Activated naive CD4-positive, alpha-beta T cell treated with anti-CD3 and anti-CD28 coated beads, Interleukin-2, amount 50 U/mL, for 72 hours (primary cell): ENCODE measurements at regions not wholly inside any gene's neighbourhood (a gene's known extent, or its start where the extent isn't known, plus 50 kb on each side); places are given as distances from the start of the nearest gene placed in this dataset.

Source experiments
- ATAC-seq, 2 donors: fragments of 150-1000 bp; cut with Tn5 transposase; 2 replicates each; pipeline ENCODE4 v1.10.0; 2021; ENCODE audit warnings: mild to moderate bottlenecking in 2 of 2, moderate library complexity in 2 of 2
- DNase-seq, 2 donors: peaks; one replicate each; pipeline ENCODE4 v3.0.0; 2021 to 2022; ENCODE audit warnings: low spot score in 2 of 2
- H3K27ac Mint-ChIP-seq, 2 donors: one replicate each; pipeline ENCODE4 v1.8.0; 2022; ENCODE audit warnings: mild to moderate bottlenecking in 2 of 2, mixed read lengths in 2 of 2
- H3K36me3 Mint-ChIP-seq, 2 donors: one replicate each; pipeline ENCODE4 v1.8.0; 2022; ENCODE audit warnings: mixed read lengths in 2 of 2
- H3K9me3 Mint-ChIP-seq, 2 donors: one replicate each; pipeline ENCODE4 v1.8.0; 2022; ENCODE audit warnings: mixed read lengths in 2 of 2

GRCh38 chr5:99928490-99928889 lies 606.7 kb upstream of the FAM174A start:
- Mint-ChIP-seq H3K9me3 (no peaks in the 10 kb centered on the region), H3K36me3 (no peaks in the 10 kb centered on the region), H3K27ac (no peak overlapping the region)
- no peak for ATAC-seq
- DNase-seq, result no peak

- no peak overlapping the region for H3K27ac Mint-ChIP-seq
- DNase-seq (no peak), ATAC-seq (no peak)
- H3K9me3 Mint-ChIP-seq, result no peaks in the 10 kb centered on the region
- no peaks in the 10 kb centered on the region for H3K36me3 Mint-ChIP-seq
Observed at GRCh38 chr5:99926463-99926862, 608.7 kb upstream of the FAM174A start.

- DNase-seq (no peak), ATAC-seq (no peak)
- Mint-ChIP-seq H3K36me3 (no peaks in the 10 kb centered on the region), H3K27ac (no peak overlapping the region), H3K9me3 (no peaks in the 10 kb centered on the region)
Observed at GRCh38 chr5:99922386-99922785, 612.8 kb upstream of the FAM174A start.

- no peak for DNase-seq
- Mint-ChIP-seq H3K9me3 (peaks cover 3 to 11% of the 10 kb centered on the region in 2 donors), H3K27ac (no peak overlapping the region), H3K36me3 (no peaks in the 10 kb centered on the region)
- ATAC-seq, result no peak
Observed at GRCh38 chr5:99911971-99912370, 623.2 kb upstream of the FAM174A start.

GRCh38 chr5:99906776-99907175 lies 628.4 kb upstream of the FAM174A start:
- Mint-ChIP-seq H3K27ac (no peak overlapping the region), H3K36me3 (no peaks in the 10 kb centered on the region), H3K9me3 (peaks cover 7 to 15% of the 10 kb centered on the region in 2 donors)
- ATAC-seq, result no peak
- no peak for DNase-seq

- ATAC-seq (no peak), DNase-seq (no peak)
- H3K27ac Mint-ChIP-seq, result no peak overlapping the region
- no peaks in the 10 kb centered on the region for H3K36me3 Mint-ChIP-seq
- peaks cover 8% of the 10 kb centered on the region in 2 donors for H3K9me3 Mint-ChIP-seq
Observed at GRCh38 chr5:99901972-99902371, 633.2 kb upstream of the FAM174A start.

- H3K36me3 Mint-ChIP-seq, result no peaks in the 10 kb centered on the region
- peaks cover 8% of the 10 kb centered on the region in 2 donors for H3K9me3 Mint-ChIP-seq
- DNase-seq (no peak), ATAC-seq (no peak)
- H3K27ac Mint-ChIP-seq, result no peak overlapping the region
Observed at GRCh38 chr5:99900302-99900852, 634.8 kb upstream of the FAM174A start.

GRCh38 chr5:99879791-99880511 lies 655.2 kb upstream of the FAM174A start:
- peaks cover 0 to 4% of the 10 kb centered on the region in 2 donors for H3K9me3 Mint-ChIP-seq
- ATAC-seq (no peak), DNase-seq (no peak)
- no peak overlapping the region for H3K27ac Mint-ChIP-seq
- H3K36me3 Mint-ChIP-seq, result no peaks in the 10 kb centered on the region

GRCh38 chr5:99878830-99879229 lies 656.3 kb upstream of the FAM174A start:
- DNase-seq (no peak), ATAC-seq (no peak)
- no peak overlapping the region for H3K27ac Mint-ChIP-seq
- no peaks in the 10 kb centered on the region for H3K36me3 Mint-ChIP-seq
- H3K9me3 Mint-ChIP-seq, result peaks cover 0 to 4% of the 10 kb centered on the region in 2 donors

GRCh38 chr5:99866740-99867139 lies 668.4 kb upstream of the FAM174A start:
- Mint-ChIP-seq H3K36me3 (no peaks in the 10 kb centered on the region), H3K27ac (no peak overlapping the region), H3K9me3 (peaks cover 11 to 16% of the 10 kb centered on the region in 2 donors)
- DNase-seq (no peak), ATAC-seq (peak; percentile 20 to 75)

GRCh38 chr5:99865159-99865558 lies 670.0 kb upstream of the FAM174A start:
- ATAC-seq (no peak), DNase-seq (no peak)
- H3K36me3 Mint-ChIP-seq, result no peaks in the 10 kb centered on the region
- H3K9me3 Mint-ChIP-seq, result peaks cover 10 to 16% of the 10 kb centered on the region in 2 donors
- no peak overlapping the region for H3K27ac Mint-ChIP-seq

GRCh38 chr5:99835791-99836190 lies 699.4 kb upstream of the FAM174A start:
- Mint-ChIP-seq H3K9me3 (peaks cover 4 to 7% of the 10 kb centered on the region in 2 donors), H3K36me3 (no peaks in the 10 kb centered on the region), H3K27ac (no peak overlapping the region)
- no peak for ATAC-seq
- no peak for DNase-seq

- Mint-ChIP-seq H3K36me3 (no peaks in the 10 kb centered on the region), H3K9me3 (no peaks in the 10 kb centered on the region)
- no peak for DNase-seq
Observed at GRCh38 chr5:99827136-99827535, 708.0 kb upstream of the FAM174A start.

GRCh38 chr5:99817796-99818195 lies 717.4 kb upstream of the FAM174A start:
- no peak for DNase-seq
- ATAC-seq, result no peak
- Mint-ChIP-seq H3K9me3 (peaks cover 3 to 5% of the 10 kb centered on the region in 2 donors), H3K27ac (no peak overlapping the region), H3K36me3 (no peaks in the 10 kb centered on the region)

More at GRCh38 chr5:99827136-99827535, 708.0 kb upstream of the FAM174A start:
- ATAC-seq, result no peak
- no peak overlapping the region for H3K27ac Mint-ChIP-seq

GRCh38 chr5:99814321-99815063 lies 720.7 kb upstream of the FAM174A start:
- ATAC-seq (no peak), DNase-seq (no peak)
- Mint-ChIP-seq H3K9me3 (peaks cover 0 to 3% of the 10 kb centered on the region in 2 donors), H3K27ac (no peak overlapping the region), H3K36me3 (no peaks in the 10 kb centered on the region)

GRCh38 chr5:99808657-99809230 lies 726.4 kb upstream of the FAM174A start:
- DNase-seq, result no peak
- Mint-ChIP-seq H3K27ac (no peak overlapping the region), H3K36me3 (no peaks in the 10 kb centered on the region), H3K9me3 (no peaks in the 10 kb centered on the region)
- ATAC-seq, result no peak

GRCh38 chr5:99807346-99807745 lies 727.8 kb upstream of the FAM174A start:
- DNase-seq (no peak), ATAC-seq (no peak)
- no peak overlapping the region for H3K27ac Mint-ChIP-seq
- H3K9me3 Mint-ChIP-seq, result no peaks in the 10 kb centered on the region
- no peaks in the 10 kb centered on the region for H3K36me3 Mint-ChIP-seq
